Mesendoderm (in vitro differentiated cells): ENCODE measurements at regions not wholly inside any gene's neighbourhood (a gene's known extent, or its start where the extent isn't known, plus 50 kb on each side); places are given as distances from the start of the nearest gene placed in this dataset.

Source experiments
- DNase-seq: peaks from one replicate; pipeline ENCODE4 v3.0.0; 2013
- H2AK5ac ChIP-seq: 2 replicates; pipeline ENCODE4 v1.6.1; 2013; ENCODE audit warnings: low read length, inconsistent platforms
- H2BK120ac ChIP-seq: 2 replicates; pipeline ENCODE4 v1.6.1; 2013; ENCODE audit warnings: low read depth, mild to moderate bottlenecking, low read length, moderate library complexity, mixed read lengths
- H2BK15ac ChIP-seq: replicated peaks from 2 replicates; pipeline ENCODE4 v1.6.1; 2013; ENCODE audit warnings: low read depth, mild to moderate bottlenecking, moderate library complexity
- H2BK5ac ChIP-seq: 2 replicates; pipeline ENCODE4 v1.6.1; 2013; ENCODE audit warnings: low read length, inconsistent platforms
- H3K18ac ChIP-seq: 2 replicates; pipeline ENCODE4 v1.6.1; 2013; ENCODE audit warnings: mild to moderate bottlenecking, low read length, mixed read lengths
- H3K23ac ChIP-seq: one replicate; pipeline ENCODE4 v1.6.1; 2013; ENCODE audit warnings: low read length
- H3K27ac ChIP-seq: 2 replicates; pipeline ENCODE4 v1.5.1; 2013; ENCODE audit warnings: low read depth, mild to moderate bottlenecking, inconsistent platforms, low read length, moderate library complexity
- H3K27me3 ChIP-seq: 2 replicates; pipeline ENCODE4 v1.6.1; 2013; ENCODE audit warnings: low read length, control low read depth, mild to moderate bottlenecking, inconsistent platforms; ENCODE audit not compliant: insufficient read depth, poor library complexity
- H3K36me3 ChIP-seq: 2 replicates; pipeline ENCODE4 v1.6.1; 2013; ENCODE audit warnings: low read length, inconsistent platforms; ENCODE audit not compliant: control insufficient read depth, insufficient read depth
- H3K4ac ChIP-seq: one replicate; pipeline ENCODE4 v1.6.1; 2013; ENCODE audit warnings: low read depth, mild to moderate bottlenecking, low read length, moderate library complexity
- H3K4me1 ChIP-seq: 2 replicates; pipeline ENCODE4 v1.6.1; 2013; ENCODE audit warnings: low read depth, low read length, inconsistent platforms; ENCODE audit not compliant: control insufficient read depth
- H3K4me2 ChIP-seq: 2 replicates; pipeline ENCODE4 v1.6.1; 2013; ENCODE audit warnings: low read length
- H3K4me3 ChIP-seq: 2 replicates; pipeline ENCODE4 v1.5.1; 2013; ENCODE audit warnings: mild to moderate bottlenecking, low read length
- H3K56ac ChIP-seq: one replicate; pipeline ENCODE4 v1.6.1; 2013; ENCODE audit warnings: low read length
- H3K79me1 ChIP-seq: 2 replicates; pipeline ENCODE4 v1.6.1; 2013; ENCODE audit warnings: low read length, inconsistent platforms
- H3K79me2 ChIP-seq: 2 replicates; pipeline ENCODE4 v1.6.1; 2013; ENCODE audit warnings: mild to moderate bottlenecking, low read length; ENCODE audit not compliant: control insufficient read depth, insufficient read depth
- H3K9ac ChIP-seq: 2 replicates; pipeline ENCODE4 v1.6.1; 2013; ENCODE audit warnings: low read length, inconsistent platforms
- H4K5ac ChIP-seq: one replicate; pipeline ENCODE4 v1.6.1; 2013; ENCODE audit warnings: low read length
- H4K8ac ChIP-seq: one replicate; pipeline ENCODE4 v1.6.1; 2013; ENCODE audit warnings: low read depth, mild to moderate bottlenecking, control low read depth, low read length, moderate library complexity
- WGBS: extraction: QIAGEN DNeasy Blood & Tissue Kit; methylation state at CpG from one replicate; pipeline ENCODE4 v1.1.7; 2013; ENCODE audit warnings: low lambda C conversion rate, missing lambda C conversion rate; ENCODE audit not compliant: insufficient coverage; ENCODE audit errors: extremely low coverage; 5-methylcytosine and 5-hydroxymethylcytosine counted together

- H4K5ac ChIP-seq = no peak overlapping the region
- H3K27me3 ChIP-seq = no peaks in the 10 kb centered on the region
- H2BK120ac ChIP-seq = no peak overlapping the region
- no peaks in the 10 kb centered on the region for H3K4me1 ChIP-seq
- no peak overlapping the region for H2BK5ac ChIP-seq
- no peak for DNase-seq
- H3K4me3 ChIP-seq = no peak overlapping the region
- no peak overlapping the region for H3K4me2 ChIP-seq
- no peak overlapping the region for H3K9ac ChIP-seq
- H3K56ac ChIP-seq = no peak overlapping the region
- no peak overlapping the region for H3K4ac ChIP-seq
- H2BK15ac ChIP-seq = no peak overlapping the region
- H4K8ac ChIP-seq = no peak overlapping the region
- no peaks in the 10 kb centered on the region for H3K36me3 ChIP-seq
- no peak overlapping the region for H3K23ac ChIP-seq
- H3K79me1 ChIP-seq = no peaks in the 10 kb centered on the region
- WGBS = no CpG with 5 or more reads among the region's 6 CpGs
- no peak overlapping the region for H2AK5ac ChIP-seq
- no peaks in the 10 kb centered on the region for H3K79me2 ChIP-seq
- no peak overlapping the region for H3K27ac ChIP-seq
- H3K18ac ChIP-seq = no peak overlapping the region
Measured at GRCh38 chr2:196502386-196502785, 137.1 kb upstream of the CCDC150 start.

DNA sequence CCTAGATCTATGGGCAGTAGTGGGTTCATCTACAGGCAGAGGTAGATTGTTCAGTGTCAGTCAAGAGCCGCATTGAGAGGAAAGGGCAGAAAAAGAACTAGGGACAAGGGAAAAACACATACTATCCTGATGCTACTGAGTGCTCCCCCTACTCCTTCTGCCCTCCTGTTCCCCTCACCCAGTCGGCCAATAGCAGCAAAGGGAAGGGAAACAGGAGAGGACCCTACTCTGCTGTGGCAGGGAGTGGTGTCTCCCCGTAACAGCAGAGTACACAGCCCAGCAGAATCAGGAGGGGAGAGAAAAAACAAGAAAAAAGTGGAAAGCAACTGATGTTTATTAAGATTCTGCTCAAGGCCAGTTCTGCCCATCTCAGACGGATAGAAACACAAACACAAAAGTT, 136.1 kb upstream of the CCDC150 start:
- Histone ChIP-seq H3K4me3 (no peak overlapping the region), H3K79me1 (no peaks in the 10 kb centered on the region), H3K4ac (no peak overlapping the region), H3K9ac (no peak overlapping the region), H4K8ac (no peak overlapping the region), H2AK5ac (no peak overlapping the region), H2BK15ac (no peak overlapping the region), H2BK5ac (no peak overlapping the region), H3K18ac (no peak overlapping the region), H3K27ac (no peak overlapping the region), H2BK120ac (no peak overlapping the region), H4K5ac (no peak overlapping the region), H3K4me2 (no peak overlapping the region), H3K23ac (no peak overlapping the region), H3K79me2 (no peaks in the 10 kb centered on the region), H3K4me1 (no peaks in the 10 kb centered on the region), H3K56ac (no peak overlapping the region), H3K27me3 (no peaks in the 10 kb centered on the region), H3K36me3 (no peaks in the 10 kb centered on the region)
- no CpG with 5 or more reads among the region's 4 CpGs for WGBS
- no peak for DNase-seq

GRCh38 chr2:196504788-196505187, 134.7 kb upstream of the CCDC150 start:
- no peaks in the 10 kb centered on the region for H3K79me2 ChIP-seq
- H4K5ac ChIP-seq = no peak overlapping the region
- no peak overlapping the region for H3K18ac ChIP-seq
- no peaks in the 10 kb centered on the region for H3K4me1 ChIP-seq
- no peak overlapping the region for H2BK15ac ChIP-seq
- no peak overlapping the region for H2BK5ac ChIP-seq
- no peak overlapping the region for H3K27ac ChIP-seq
- no peak for DNase-seq
- no peak overlapping the region for H3K23ac ChIP-seq
- H3K9ac ChIP-seq = no peak overlapping the region
- H3K36me3 ChIP-seq = no peaks in the 10 kb centered on the region
- H3K79me1 ChIP-seq = no peaks in the 10 kb centered on the region
- H3K4me3 ChIP-seq = no peak overlapping the region
- no peaks in the 10 kb centered on the region for H3K27me3 ChIP-seq
- H2BK120ac ChIP-seq = no peak overlapping the region
- no peak overlapping the region for H3K4me2 ChIP-seq
- H4K8ac ChIP-seq = no peak overlapping the region
- no peak overlapping the region for H3K56ac ChIP-seq
- no peak overlapping the region for H2AK5ac ChIP-seq
- H3K4ac ChIP-seq = no peak overlapping the region

DNA sequence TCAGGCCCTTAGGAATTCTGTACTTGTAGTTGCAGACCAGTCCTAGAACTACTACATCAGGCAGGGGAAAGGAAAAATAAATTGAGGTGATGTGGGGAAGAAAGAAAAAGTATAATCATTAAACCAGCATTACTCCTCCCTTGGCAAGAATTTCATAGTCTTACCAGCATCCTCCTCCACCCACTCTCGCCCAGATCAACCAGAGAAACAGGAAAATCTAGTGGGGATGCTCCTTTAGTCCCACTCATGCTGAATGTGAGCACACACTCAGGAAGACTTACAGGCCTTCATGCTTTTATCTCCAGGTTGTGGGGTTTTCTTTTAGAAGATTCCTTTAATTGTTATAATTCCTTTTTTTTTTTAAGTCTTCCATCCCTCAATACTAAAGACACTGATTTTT, 129.3 kb upstream of the CCDC150 start:
- Histone ChIP-seq H3K18ac (no peak overlapping the region), H3K4me2 (no peak overlapping the region), H3K79me1 (no peaks in the 10 kb centered on the region), H4K5ac (no peak overlapping the region), H3K4ac (no peak overlapping the region), H2AK5ac (no peak overlapping the region), H3K79me2 (no peaks in the 10 kb centered on the region), H4K8ac (no peak overlapping the region), H3K27ac (no peak overlapping the region), H2BK5ac (no peak overlapping the region), H3K36me3 (no peaks in the 10 kb centered on the region), H3K27me3 (no peaks in the 10 kb centered on the region), H3K56ac (no peak overlapping the region), H3K4me1 (no peaks in the 10 kb centered on the region), H3K4me3 (no peak overlapping the region), H3K9ac (no peak overlapping the region), H3K23ac (no peak overlapping the region), H2BK120ac (no peak overlapping the region), H2BK15ac (no peak overlapping the region)
- WGBS = no CpG with 5 or more reads among the region's 1 CpG
- DNase-seq = no peak

DNA sequence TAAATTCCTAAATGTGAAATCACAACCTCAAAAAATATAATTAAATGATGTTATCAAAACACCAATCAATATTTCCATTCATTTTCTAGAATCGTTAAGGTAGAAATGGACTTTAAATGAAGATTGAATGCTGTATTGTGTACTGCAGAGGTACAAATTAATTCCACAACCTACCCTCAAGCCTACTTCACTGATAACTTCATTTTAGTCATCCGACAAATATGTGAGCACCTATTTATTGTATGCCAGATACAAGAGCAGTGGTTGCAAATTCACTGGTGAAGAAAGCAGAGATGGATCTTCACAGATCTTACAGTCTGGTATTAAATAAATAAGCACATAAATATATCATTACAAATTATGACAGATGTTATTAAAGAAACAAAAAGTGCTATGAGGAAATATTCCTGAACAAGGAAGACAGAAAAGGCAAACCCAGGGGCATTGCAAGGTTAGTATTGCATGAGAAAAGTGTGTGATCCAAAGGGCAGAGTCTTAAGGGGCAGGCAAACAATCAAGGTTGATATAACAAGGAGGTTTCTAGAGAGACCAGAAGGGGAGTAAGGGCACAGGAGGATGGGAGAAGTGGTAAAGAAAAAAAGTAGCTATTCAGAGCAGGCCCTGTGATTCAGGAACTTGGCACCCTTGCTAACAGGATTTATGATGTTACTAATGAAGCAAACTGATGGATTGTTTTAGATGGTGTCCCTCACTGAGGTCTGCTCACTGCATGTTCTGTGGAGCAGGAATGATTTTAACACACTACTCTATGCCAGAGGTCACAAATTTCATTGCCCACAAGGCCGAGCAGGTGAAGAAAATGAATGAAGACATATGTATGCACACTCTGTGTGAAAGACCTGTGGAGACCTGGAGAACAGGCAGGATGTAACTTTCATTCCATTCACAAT, 128.0 kb upstream of the CCDC150 start:
- Histone ChIP-seq H2AK5ac (no peak overlapping the region), H3K4ac (no peak overlapping the region), H3K27ac (no peak overlapping the region), H2BK15ac (no peak overlapping the region), H3K79me2 (no peaks in the 10 kb centered on the region), H4K8ac (no peak overlapping the region), H3K4me2 (no peak overlapping the region), H3K36me3 (no peaks in the 10 kb centered on the region), H2BK5ac (no peak overlapping the region), H2BK120ac (no peak overlapping the region), H3K4me1 (no peaks in the 10 kb centered on the region), H3K27me3 (no peaks in the 10 kb centered on the region), H3K79me1 (no peaks in the 10 kb centered on the region), H4K5ac (no peak overlapping the region), H3K9ac (no peak overlapping the region), H3K18ac (no peak overlapping the region), H3K56ac (no peak overlapping the region), H3K23ac (no peak overlapping the region), H3K4me3 (no peak overlapping the region)
- DNase-seq = no peak
- WGBS = no CpG with 5 or more reads among the region's 3 CpGs
